Ovary (tissue), 7 donors: ENCODE measurements at regions not wholly inside any gene's neighbourhood (a gene's known extent, or its start where the extent isn't known, plus 50 kb on each side); places are given as distances from the start of the nearest gene placed in this dataset.

ENCODE experiments used
- DNase-seq, 5 donors: peaks; one replicate each; pipeline ENCODE4 v3.0.0-alpha.2; 2019 to 2020
- H3K27ac ChIP-seq, 2 donors: fragments of 200-600 bp; one replicate each; pipeline versions ENCODE4 v1.5.1 to v1.8.0; 2019 to 2022
- H3K27me3 ChIP-seq: fragments of 200-600 bp; one replicate; pipeline ENCODE4 v1.8.0; 2022
- H3K36me3 ChIP-seq: fragments of 200-600 bp; sonication (generic); one replicate; pipeline ENCODE4 v1.5.1; 2019
- H3K4me1 ChIP-seq: one replicate; pipeline ENCODE4 v1.8.1; 2013; ENCODE audit warnings: mild to moderate bottlenecking, moderate library complexity; ENCODE audit not compliant: insufficient read depth
- H3K4me3 ChIP-seq: fragments of 200-600 bp; sonication (generic); one replicate; pipeline ENCODE4 v1.5.1; 2017
- H3K9me3 ChIP-seq, 2 donors: fragments of 200-600 bp in 1 of 2; sonication (generic) in 1 of 2; one replicate each; pipeline versions ENCODE4 v1.5.1 to v1.8.1; 2013 to 2019; ENCODE audit warnings: mild to moderate bottlenecking in 1 of 2, moderate library complexity in 1 of 2
- EP300 ChIP-seq: sonication (generic); formaldehyde crosslinking; IDR thresholded peaks from one replicate; pipeline ENCODE4 v1.6.1; 2017; ENCODE audit warnings: antibody characterized with exemption
- POLR2A ChIP-seq: fragments of 450-650 bp; IDR thresholded peaks from one replicate; pipeline ENCODE4 v1.6.1; 2017; ENCODE audit warnings: antibody characterized with exemption, mild to moderate bottlenecking, moderate library complexity
- WGBS, 3 donors: extraction: QIAGEN DNeasy Blood & Tissue Kit in 1 of 3; methylation state at CpG; one replicate each; pipeline versions ENCODE4 v1.1.5 to v1.1.7; 2013 to 2017; 5-methylcytosine and 5-hydroxymethylcytosine counted together
- intact Hi-C, 4 donors: fragments of 100-400 bp; cut with DNase I; formaldehyde crosslinking; loops; one replicate each; pipeline versions ENCODE4 v1.11.0 to v1.15.1; 2022 to 2023
- TF ChIP-seq, protein P1 (sequence below), 3 donors: fragments of 450-650 bp in 2 of 3; fragments of 200-600 bp in 1 of 3; IDR thresholded peaks; one replicate each; pipeline versions ENCODE4 v1.5.1 to v1.8.0; 2016 to 2022; ENCODE audit warnings: antibody characterized with exemption in 3 of 3, mild to moderate bottlenecking in 1 of 3
- donor health status: DM: no; HTN: no; CAD: no; lungs with moderate emphysema.
- donor health status: DM: no; HTN: no; CAD: no.
- donor health status: Bipolar disorder and iron deficiency.
- donor health status: DM: no; HTN: no; CAD: no.
- donor health status: DM: yes; HTN: yes; CAD: no.

- H3K27ac ChIP-seq: no peak overlapping the region
- no peaks in the 10 kb centered on the region for H3K4me1 ChIP-seq
- intact Hi-C loops: no loop called here
- H3K9me3 ChIP-seq: no peaks in the 10 kb centered on the region
- no peak for DNase-seq
- no peaks in the 10 kb centered on the region for H3K36me3 ChIP-seq
- TF ChIP-seq, protein P1, sequence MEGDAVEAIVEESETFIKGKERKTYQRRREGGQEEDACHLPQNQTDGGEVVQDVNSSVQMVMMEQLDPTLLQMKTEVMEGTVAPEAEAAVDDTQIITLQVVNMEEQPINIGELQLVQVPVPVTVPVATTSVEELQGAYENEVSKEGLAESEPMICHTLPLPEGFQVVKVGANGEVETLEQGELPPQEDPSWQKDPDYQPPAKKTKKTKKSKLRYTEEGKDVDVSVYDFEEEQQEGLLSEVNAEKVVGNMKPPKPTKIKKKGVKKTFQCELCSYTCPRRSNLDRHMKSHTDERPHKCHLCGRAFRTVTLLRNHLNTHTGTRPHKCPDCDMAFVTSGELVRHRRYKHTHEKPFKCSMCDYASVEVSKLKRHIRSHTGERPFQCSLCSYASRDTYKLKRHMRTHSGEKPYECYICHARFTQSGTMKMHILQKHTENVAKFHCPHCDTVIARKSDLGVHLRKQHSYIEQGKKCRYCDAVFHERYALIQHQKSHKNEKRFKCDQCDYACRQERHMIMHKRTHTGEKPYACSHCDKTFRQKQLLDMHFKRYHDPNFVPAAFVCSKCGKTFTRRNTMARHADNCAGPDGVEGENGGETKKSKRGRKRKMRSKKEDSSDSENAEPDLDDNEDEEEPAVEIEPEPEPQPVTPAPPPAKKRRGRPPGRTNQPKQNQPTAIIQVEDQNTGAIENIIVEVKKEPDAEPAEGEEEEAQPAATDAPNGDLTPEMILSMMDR (IDR thresholded peaks at IDR 0.05): no peak
- TF ChIP-seq EP300 (no peak), POLR2A (no peak)
- WGBS, 3 donors: 34 to 50% (median 44%) methylated on average over 2 of the region's 2 CpGs
- no peaks in the 10 kb centered on the region for H3K27me3 ChIP-seq
- no peak overlapping the region for H3K4me3 ChIP-seq
Measured at GRCh38 chr4:27218013-27218412, 357.4 kb downstream of the STIM2 start.

DNA sequence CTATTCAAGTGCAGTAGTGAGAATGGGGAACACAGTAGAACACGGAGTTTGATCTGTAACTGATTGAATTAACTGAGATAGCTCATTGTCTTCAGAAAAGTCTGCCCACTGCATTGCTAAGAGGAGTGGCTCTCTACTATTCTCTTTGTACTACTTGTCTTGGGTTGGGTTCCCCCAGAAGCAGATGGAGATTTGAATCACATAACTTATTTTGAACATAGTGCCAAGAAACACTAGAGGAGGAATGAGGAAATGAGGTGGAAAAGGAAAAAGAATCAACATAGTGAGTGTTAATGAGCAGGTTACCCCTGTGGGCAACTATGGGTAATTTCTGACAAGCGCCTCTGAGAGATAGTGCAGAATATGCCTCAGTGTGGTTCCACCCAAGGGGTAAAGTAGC is 362.7 kb downstream of the STIM2 start:
- no peak for DNase-seq
- Histone ChIP-seq H3K9me3 (no peaks in the 10 kb centered on the region), H3K27ac (no peak overlapping the region), H3K36me3 (no peaks in the 10 kb centered on the region), H3K27me3 (no peaks in the 10 kb centered on the region), H3K4me3 (no peak overlapping the region), H3K4me1 (no peaks in the 10 kb centered on the region)
- 76 to 85% (median 85%) methylated on average over 2 of the region's 2 CpGs for WGBS, 3 donors
- TF ChIP-seq, protein P1 (IDR thresholded peaks at IDR 0.05): no peak
- TF ChIP-seq EP300 (no peak), POLR2A (no peak)
- intact Hi-C loops: no loop called here

GRCh38 chr4:27233531-27233930 is 372.9 kb downstream of the STIM2 start:
- whole genome bisulfite sequencing, 3 donors: 56 to 64% (median 60%) methylated on average over 3 of the region's 3 CpGs
- TF ChIP-seq POLR2A: no peak
- TF ChIP-seq EP300: no peak
- TF ChIP-seq, protein P1 (IDR thresholded peaks at IDR 0.05): no peak
- H3K4me1 ChIP-seq: no peaks in the 10 kb centered on the region
- intact Hi-C loops: no loop called here
- no peak overlapping the region for H3K27ac ChIP-seq
- H3K36me3 ChIP-seq: no peaks in the 10 kb centered on the region
- no peaks in the 10 kb centered on the region for H3K9me3 ChIP-seq
- no peaks in the 10 kb centered on the region for H3K27me3 ChIP-seq
- no peak overlapping the region for H3K4me3 ChIP-seq
- no peak for DNase-seq

- H3K27me3 ChIP-seq: no peaks in the 10 kb centered on the region
- H3K4me3 ChIP-seq: no peak overlapping the region
- DNase-seq: no peak
- WGBS, 3 donors: 62 to 69% (median 69%) methylated on average over 6 of the region's 6 CpGs
- intact Hi-C loops: no loop called here
- no peak overlapping the region for H3K27ac ChIP-seq
- TF ChIP-seq, protein P1 (IDR thresholded peaks at IDR 0.05): no peak
- TF ChIP-seq EP300: no peak
- no peak for TF ChIP-seq POLR2A
- H3K36me3 ChIP-seq: no peaks in the 10 kb centered on the region
- no peaks in the 10 kb centered on the region for H3K4me1 ChIP-seq
- H3K9me3 ChIP-seq: no peaks in the 10 kb centered on the region
Measured at GRCh38 chr4:27234306-27234899, 373.8 kb downstream of the STIM2 start.
